B cell (primary cell): ENCODE measurements at regions not wholly inside any gene's neighbourhood (a gene's known extent, or its start where the extent isn't known, plus 50 kb on each side); places are given as distances from the start of the nearest gene placed in this dataset.

Experiments used
- ATAC-seq: fragments of 200-7000 bp; cut with Tn5 transposase; one replicate; pipeline ENCODE4 v1.10.0; 2021; ENCODE audit warnings: low read depth, mild to moderate bottlenecking, moderate number of reproducible peaks, moderate library complexity
- CTCF ChIA-PET: fragments of 350-600 bp; sonication (Branson Sonifier 250); formaldehyde crosslinking; loops from one replicate; lab custom pipeline; 2021; ENCODE audit warnings: antibody characterized with exemption, inconsistent platforms; lab: Charles Lee
- POLR2A ChIA-PET: fragments of 350-600 bp; sonication (Branson Sonifier 250); formaldehyde crosslinking; loops from one replicate; lab custom pipeline; 2021; ENCODE audit warnings: antibody characterized with exemption; lab: Charles Lee
- DNase-seq: peaks from one replicate; pipeline ENCODE4 v3.0.0; 2013
- H2AFZ ChIP-seq: 2 replicates; pipeline ENCODE4 v1.6.1; 2012; ENCODE audit warnings: mild to moderate bottlenecking, low read depth, low read length; ENCODE audit not compliant: insufficient read depth, poor library complexity, severe bottlenecking
- H3K27ac ChIP-seq, 2 donors: 1 replicate in 1 of 2; 2 replicates in 1 of 2; pipeline ENCODE4 v1.5.1; 2012 to 2013; ENCODE audit warnings: low read length in 2 of 2, mild to moderate bottlenecking in 2 of 2, moderate library complexity in 1 of 2
- H3K27me3 ChIP-seq, 4 experiments: fragments of 200-600 bp in 1 of 4; sonication (generic) in 1 of 4; replicated peaks in 1 of 4; 1 replicate in 2 of 4; 2 replicates in 2 of 4; pipeline versions ENCODE4 v1.6.1 to v1.7.0; 2013 to 2016; ENCODE audit warnings: low read length in 3 of 4, mild to moderate bottlenecking in 2 of 4, mixed read lengths in 1 of 4, moderate library complexity in 1 of 4; ENCODE audit not compliant: insufficient read depth in 4 of 4, control insufficient read depth in 3 of 4; ENCODE audit errors: control extremely low read depth in 1 of 4
- H3K36me3 ChIP-seq, 2 experiments: replicated peaks in 1 of 2; 1 replicate in 1 of 2; 2 replicates in 1 of 2; pipeline versions ENCODE4 v1.6.1 to v1.7.1; 2013; ENCODE audit warnings: low read length in 1 of 2; ENCODE audit not compliant: insufficient read depth in 2 of 2, control insufficient read depth in 1 of 2; ENCODE audit errors: control extremely low read depth in 1 of 2, extremely low read depth in 1 of 2
- H3K4me1 ChIP-seq, 2 donors: fragments of 200-600 bp in 1 of 2; sonication (generic) in 1 of 2; 1 replicate in 1 of 2; 2 replicates in 1 of 2; pipeline versions ENCODE4 v1.5.1 to v1.6.1; 2013 to 2017; ENCODE audit warnings: low read length in 2 of 2; ENCODE audit not compliant: control insufficient read depth in 2 of 2, insufficient read depth in 2 of 2
- H3K4me2 ChIP-seq: replicated peaks from 2 replicates; pipeline ENCODE3; 2012; ENCODE audit warnings: mild to moderate bottlenecking, low read depth, low read length; ENCODE audit not compliant: poor library complexity, severe bottlenecking
- H3K4me3 ChIP-seq, 5 experiments: fragments of 200-600 bp in 1 of 5; sonication (generic) in 1 of 5; 1 replicate in 3 of 5; 2 replicates in 2 of 5; pipeline versions ENCODE4 v1.5.1 to v1.7.0; 2011 to 2016; ENCODE audit warnings: low read length in 4 of 5, mild to moderate bottlenecking in 4 of 5, low read depth in 2 of 5, control low read depth in 1 of 5, moderate library complexity in 1 of 5; ENCODE audit not compliant: insufficient read depth in 1 of 5; ENCODE audit errors: control extremely low read depth in 1 of 5, extremely low read depth in 1 of 5
- H3K79me2 ChIP-seq: fragments of 200-600 bp; sonication (generic); one replicate; pipeline ENCODE4 v1.6.0; 2016; ENCODE audit warnings: low read length; ENCODE audit not compliant: control insufficient read depth, insufficient read depth
- H3K9ac ChIP-seq: fragments of 200-600 bp; sonication (generic); 2 replicates; pipeline ENCODE4 v1.6.1; 2017; ENCODE audit warnings: mild to moderate bottlenecking, low read length, moderate library complexity
- H3K9me3 ChIP-seq, 3 donors: one replicate each; pipeline versions ENCODE4 v1.6.1 to v1.7.1; 2013; ENCODE audit warnings: low read length in 2 of 3; ENCODE audit not compliant: control insufficient read depth in 2 of 3, insufficient read depth in 1 of 3; ENCODE audit errors: control extremely low read depth in 1 of 3
- H4K20me1 ChIP-seq: 2 replicates; pipeline ENCODE4 v1.6.0; 2012; ENCODE audit warnings: mild to moderate bottlenecking, low read length; ENCODE audit not compliant: insufficient read depth, control insufficient read depth, poor library complexity, severe bottlenecking
- H3K27ac Mint-ChIP-seq: one replicate; pipeline ENCODE4 v1.8.0; 2021; ENCODE audit warnings: mixed read lengths
- H3K27me3 Mint-ChIP-seq: one replicate; pipeline ENCODE4 v1.8.0; 2021; ENCODE audit warnings: mixed read lengths
- H3K4me1 Mint-ChIP-seq: one replicate; pipeline ENCODE4 v1.8.0; 2021; ENCODE audit warnings: mixed read lengths
- H3K4me3 Mint-ChIP-seq: one replicate; pipeline ENCODE4 v1.8.0; 2021; ENCODE audit warnings: mixed read lengths
- H3K9me3 Mint-ChIP-seq: one replicate; pipeline ENCODE4 v1.8.0; 2022; ENCODE audit warnings: mixed read lengths; ENCODE audit not compliant: insufficient read depth
- CTCF ChIP-seq: fragments of 200-600 bp; IDR thresholded peaks from one replicate; pipeline ENCODE4 v1.8.0; 2022; ENCODE audit warnings: antibody characterized with exemption, mild to moderate bottlenecking
- EZH2 ChIP-seq: IDR thresholded peaks from 2 replicates; pipeline ENCODE4 v1.6.1; 2012; ENCODE audit warnings: borderline replicate concordance, low read depth, mild to moderate bottlenecking, moderate library complexity, low read length; ENCODE audit not compliant: insufficient read depth, poor library complexity, severe bottlenecking
- WGBS: methylation state at CpG from one replicate; pipeline ENCODE4 v1.1.5; 2013; ENCODE audit warnings: missing lambda C conversion rate; ENCODE audit not compliant: insufficient coverage; 5-methylcytosine and 5-hydroxymethylcytosine counted together
- intact Hi-C: fragments of 100-400 bp; cut with micrococcal nuclease; formaldehyde crosslinking; loops from one replicate; pipeline ENCODE4 v1.10.0; 2022

GRCh38 chr19:31530781-31531180 lies 181.5 kb upstream of the TSHZ3 start:
- TF ChIP-seq CTCF (no peak), EZH2 (no peak)
- Histone ChIP-seq H3K79me2 (no peaks in the 10 kb centered on the region), H3K4me1 (no peaks in the 10 kb centered on the region), H3K27ac (no peak overlapping the region), H3K4me3 (no peak overlapping the region), H3K9me3 (peaks cover 0 to 30% (median 14%) of the 10 kb centered on the region in 3 donors), H3K4me2 (no peak overlapping the region), H3K9ac (no peak overlapping the region), H3K36me3 (no peaks in the 10 kb centered on the region), H2AFZ (no peak overlapping the region), H4K20me1 (no peaks in the 10 kb centered on the region), H3K27me3 (no peaks in the 10 kb centered on the region)
- ATAC-seq: no peak
- WGBS: 97% methylated on average over 7 of the region's 7 CpGs
- no peak for DNase-seq
- CTCF ChIA-PET: no interaction called here
- H3K27me3 Mint-ChIP-seq: no peaks in the 10 kb centered on the region
- peaks cover 4% of the 10 kb centered on the region for H3K9me3 Mint-ChIP-seq
- POLR2A ChIA-PET: no interaction called here
- no peaks in the 10 kb centered on the region for H3K4me1 Mint-ChIP-seq
- no peak overlapping the region for H3K4me3 Mint-ChIP-seq
- intact Hi-C loops: no loop called here
- no peak overlapping the region for H3K27ac Mint-ChIP-seq

- 43% methylated on average over 1 of the region's 2 CpGs for WGBS
- no peak overlapping the region for H3K27ac ChIP-seq
- Mint-ChIP-seq H3K27ac (no peak overlapping the region), H3K4me1 (no peaks in the 10 kb centered on the region), H3K27me3 (no peaks in the 10 kb centered on the region), H3K4me3 (no peak overlapping the region), H3K9me3 (peaks cover 3% of the 10 kb centered on the region)
- H3K36me3 ChIP-seq: no peaks in the 10 kb centered on the region
- ChIA-PET POLR2A (no interaction called here), CTCF (no interaction called here)
- TF ChIP-seq CTCF (no peak), EZH2 (no peak)
- ATAC-seq (no peak), DNase-seq (no peak)
- intact Hi-C loops: no loop called here
- no peak overlapping the region for H2AFZ ChIP-seq
- H3K79me2 ChIP-seq: no peaks in the 10 kb centered on the region
- H3K9ac ChIP-seq: no peak overlapping the region
- H3K4me3 ChIP-seq: no peak overlapping the region
- no peaks in the 10 kb centered on the region for H3K4me1 ChIP-seq
- H3K9me3 ChIP-seq: peaks cover 0 to 31% (median 11%) of the 10 kb centered on the region in 3 donors
- H3K27me3 ChIP-seq: no peaks in the 10 kb centered on the region
- H3K4me2 ChIP-seq: no peak overlapping the region
- no peaks in the 10 kb centered on the region for H4K20me1 ChIP-seq
Observed at GRCh38 chr19:31531326-31531725, 182.1 kb upstream of the TSHZ3 start.
